ENCODE measurements at regions not wholly inside any gene's neighbourhood (a gene's known extent, or its start where the extent isn't known, plus 50 kb on each side); places are given as distances from the start of the nearest gene placed in this dataset.

DNA sequence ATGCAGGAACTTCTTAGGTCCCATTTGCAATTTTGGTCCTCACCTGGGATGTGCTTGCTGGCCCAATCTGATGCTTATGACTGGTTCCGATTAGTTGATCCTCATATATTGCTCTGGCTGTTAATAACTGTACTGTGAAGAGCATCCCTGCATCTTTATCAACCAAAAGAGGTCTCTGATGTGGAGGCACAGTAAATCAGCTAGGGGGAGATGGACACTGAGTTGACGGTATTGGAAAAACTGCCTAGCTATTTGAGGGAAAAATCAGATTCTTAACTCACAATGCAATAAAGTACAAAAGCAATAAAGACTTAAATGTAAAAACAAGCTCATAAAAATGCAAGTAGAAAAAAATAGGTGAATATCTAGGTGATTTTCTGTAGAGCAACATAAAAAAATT, 188.0 kb upstream of the TCF4 start:
- Histone ChIP-seq H3K27me3 (ENCODE audit: control insufficient read depth, insufficient read depth, low read length) (peaks cover 15% of the 10 kb centered on the region), H3K36me3 (replicated peaks; ENCODE audit: control insufficient read depth, insufficient read depth, low read length) (no peaks in the 10 kb centered on the region), H3K4me3 (ENCODE audit: insufficient read depth, low read depth, low read length) (no peak overlapping the region)
- no peak for DNase-seq

DNA sequence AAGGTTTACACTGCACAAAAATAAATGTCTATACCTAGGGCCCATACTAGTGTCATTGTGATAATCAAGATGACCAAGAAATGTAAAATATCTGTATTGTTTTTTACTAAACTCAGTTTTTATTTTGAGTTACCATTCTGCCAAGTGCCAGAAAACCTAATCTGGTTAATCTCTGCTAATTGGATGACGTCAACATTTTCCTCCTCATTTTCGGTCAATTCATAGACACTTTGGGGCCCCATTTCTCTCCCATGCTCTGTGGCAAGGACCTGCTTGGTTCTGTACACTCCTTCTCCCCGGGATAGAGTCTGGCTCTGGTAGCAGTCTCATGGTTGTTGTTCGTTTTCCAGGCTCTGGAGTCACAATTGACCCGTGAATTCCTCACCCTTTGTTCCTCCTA, 186.5 kb upstream of the TCF4 start:
- no peak for DNase-seq
- Histone ChIP-seq H3K4me3 (ENCODE audit: insufficient read depth, low read depth, low read length) (no peak overlapping the region), H3K36me3 (replicated peaks; ENCODE audit: control insufficient read depth, insufficient read depth, low read length) (no peaks in the 10 kb centered on the region), H3K27me3 (ENCODE audit: control insufficient read depth, insufficient read depth, low read length) (peaks cover 4% of the 10 kb centered on the region)

DNA sequence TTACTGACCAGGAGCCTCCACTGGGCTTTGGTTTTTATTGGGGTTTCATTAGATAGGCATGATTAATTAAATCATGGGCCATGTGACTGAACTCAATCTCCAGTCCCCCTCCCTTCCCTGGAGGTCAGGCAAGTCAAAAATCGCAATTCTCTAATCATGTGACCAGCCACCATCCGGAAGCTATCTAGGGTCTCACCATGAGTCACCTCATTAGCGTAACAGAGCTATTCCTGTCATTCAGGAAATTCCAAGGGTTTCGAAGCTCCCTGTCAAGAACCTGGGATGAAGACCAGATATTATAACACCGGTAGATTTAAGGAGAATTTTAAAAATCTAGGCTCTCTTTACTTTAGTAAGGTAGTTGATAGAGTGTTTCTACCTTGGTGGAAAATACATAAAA, 180.3 kb upstream of the TCF4 start:
- Histone ChIP-seq H3K36me3 (replicated peaks; ENCODE audit: control insufficient read depth, insufficient read depth, low read length) (no peaks in the 10 kb centered on the region), H3K27me3 (ENCODE audit: control insufficient read depth, insufficient read depth, low read length) (no peaks in the 10 kb centered on the region), H3K4me3 (ENCODE audit: insufficient read depth, low read depth, low read length) (no peak overlapping the region)
- peak; percentile 30 for DNase-seq

DNA sequence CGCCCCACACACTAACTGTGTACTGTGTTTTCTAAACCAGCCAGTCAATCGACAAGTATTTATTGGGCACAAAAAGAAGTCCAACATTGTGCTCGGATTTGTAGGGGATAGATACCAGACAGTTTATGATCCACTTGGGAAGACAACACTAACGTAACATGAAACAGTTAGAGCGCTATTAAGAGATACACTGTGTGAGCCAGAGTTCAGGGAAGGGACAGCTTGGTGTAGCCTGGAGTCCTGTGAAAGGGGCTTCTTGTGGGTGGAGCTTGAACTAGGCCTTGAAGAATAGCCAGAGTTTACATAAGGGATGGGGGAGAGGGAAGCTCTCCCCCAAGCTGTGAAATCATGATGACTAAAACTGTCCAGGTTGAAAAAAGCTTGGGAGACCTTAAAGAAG, 176.4 kb upstream of the TCF4 start:
- no peaks in the 10 kb centered on the region for H3K36me3 ChIP-seq (replicated peaks; ENCODE audit: control insufficient read depth, insufficient read depth, low read length)
- H3K4me3 ChIP-seq (ENCODE audit: insufficient read depth, low read depth, low read length): no peak overlapping the region
- no peaks in the 10 kb centered on the region for H3K27me3 ChIP-seq (ENCODE audit: control insufficient read depth, insufficient read depth, low read length)
- no peak for DNase-seq

DNA sequence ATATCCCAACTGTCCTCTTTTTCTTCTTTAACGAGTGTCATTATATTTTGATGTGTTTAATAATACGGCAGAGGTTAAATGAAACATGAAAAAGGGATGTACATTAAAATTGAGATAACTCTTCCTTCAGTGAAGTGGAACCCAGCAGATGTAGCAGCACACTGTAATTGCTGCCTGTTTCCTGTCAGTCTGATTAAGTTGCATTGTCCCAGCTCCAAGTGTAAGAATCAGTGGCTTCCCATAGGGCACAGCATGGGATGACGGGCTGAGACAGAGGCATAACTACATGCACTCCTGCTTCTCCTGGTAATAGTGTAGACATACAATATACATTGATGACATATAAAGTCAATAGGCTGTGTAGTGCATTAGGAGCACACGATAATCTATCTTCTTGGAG, 175.8 kb upstream of the TCF4 start:
- Histone ChIP-seq H3K27me3 (ENCODE audit: control insufficient read depth, insufficient read depth, low read length) (no peaks in the 10 kb centered on the region), H3K4me3 (ENCODE audit: insufficient read depth, low read depth, low read length) (no peak overlapping the region), H3K36me3 (replicated peaks; ENCODE audit: control insufficient read depth, insufficient read depth, low read length) (no peaks in the 10 kb centered on the region)
- no peak for DNase-seq

DNA sequence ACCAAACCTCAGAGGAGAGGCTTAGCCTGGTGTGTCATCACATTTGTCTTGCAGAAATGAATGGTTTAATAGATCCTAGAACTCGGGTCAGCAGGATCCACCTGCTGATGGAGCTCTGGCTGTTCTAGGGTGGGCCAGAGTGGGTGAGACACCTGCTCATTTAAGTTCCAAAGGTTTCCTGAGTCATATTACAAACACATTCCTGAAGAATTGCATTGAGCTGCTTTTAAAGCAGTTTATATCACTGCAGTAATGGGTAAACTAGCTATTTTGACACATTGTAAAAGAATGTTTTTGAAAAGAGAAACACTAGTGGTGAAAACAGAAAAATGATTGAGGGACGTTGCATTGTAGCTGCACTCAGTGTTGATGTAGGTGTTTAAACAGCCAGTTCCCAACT, 175.3 kb upstream of the TCF4 start:
- no peaks in the 10 kb centered on the region for H3K27me3 ChIP-seq (ENCODE audit: control insufficient read depth, insufficient read depth, low read length)
- DNase-seq: no peak
- H3K36me3 ChIP-seq (replicated peaks; ENCODE audit: control insufficient read depth, insufficient read depth, low read length): no peaks in the 10 kb centered on the region
- H3K4me3 ChIP-seq (ENCODE audit: insufficient read depth, low read depth, low read length): no peak overlapping the region

DNA sequence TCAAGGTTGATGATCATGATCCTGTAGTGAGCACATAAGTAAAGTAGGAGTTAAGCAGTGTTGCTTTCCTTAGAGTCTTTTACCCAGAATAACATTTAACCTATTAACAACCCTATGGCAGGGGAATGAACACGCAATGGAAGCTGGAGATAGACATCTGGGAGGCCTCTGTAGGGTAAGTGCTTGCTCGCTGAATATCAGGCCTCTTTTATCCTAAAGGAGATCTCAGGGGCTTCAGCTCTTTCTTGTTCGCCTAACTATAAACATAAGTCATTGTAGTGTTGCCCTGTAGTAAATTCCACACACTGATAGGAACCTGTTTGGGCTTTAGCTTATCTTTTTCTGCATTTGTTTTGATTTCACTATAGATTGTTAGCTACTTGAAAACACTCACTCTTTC, 174.4 kb upstream of the TCF4 start:
- H3K36me3 ChIP-seq (replicated peaks; ENCODE audit: control insufficient read depth, insufficient read depth, low read length): no peaks in the 10 kb centered on the region
- H3K27me3 ChIP-seq (ENCODE audit: control insufficient read depth, insufficient read depth, low read length): no peaks in the 10 kb centered on the region
- no peak overlapping the region for H3K4me3 ChIP-seq (ENCODE audit: insufficient read depth, low read depth, low read length)
- DNase-seq: no peak

DNA sequence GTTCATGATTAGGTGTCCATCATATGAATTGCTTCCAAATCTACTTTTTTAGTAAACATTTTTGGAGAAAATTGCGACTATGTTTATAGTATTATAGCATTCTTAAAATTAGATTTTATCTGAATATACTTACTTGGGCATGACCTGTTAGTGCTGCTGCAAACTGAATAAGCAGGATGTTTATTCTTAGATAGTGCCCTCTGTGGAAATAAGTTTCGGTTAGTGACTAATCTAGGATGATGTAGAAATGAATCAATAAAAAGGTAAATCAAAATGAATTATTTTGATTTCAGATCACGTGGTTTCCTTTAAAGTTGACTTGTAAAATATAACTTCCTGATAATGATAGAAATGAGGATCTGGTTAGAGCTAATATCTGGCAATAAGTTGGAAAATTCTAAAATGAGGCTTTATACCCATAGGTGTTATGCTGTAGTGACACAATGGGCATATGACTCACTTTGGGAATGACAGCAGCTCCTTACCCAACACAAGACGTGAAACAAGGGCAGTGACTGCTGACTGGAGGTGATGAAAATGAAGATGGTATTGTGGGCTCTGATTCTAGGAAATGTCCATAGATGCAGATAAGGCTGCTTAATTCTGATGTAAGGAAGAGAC, 165.8 kb upstream of the TCF4 start:
- Histone ChIP-seq H3K4me3 (ENCODE audit: insufficient read depth, low read depth, low read length) (no peak overlapping the region), H3K27me3 (ENCODE audit: control insufficient read depth, insufficient read depth, low read length) (no peaks in the 10 kb centered on the region), H3K36me3 (replicated peaks; ENCODE audit: control insufficient read depth, insufficient read depth, low read length) (no peaks in the 10 kb centered on the region)
- DNase-seq: no peak

DNA sequence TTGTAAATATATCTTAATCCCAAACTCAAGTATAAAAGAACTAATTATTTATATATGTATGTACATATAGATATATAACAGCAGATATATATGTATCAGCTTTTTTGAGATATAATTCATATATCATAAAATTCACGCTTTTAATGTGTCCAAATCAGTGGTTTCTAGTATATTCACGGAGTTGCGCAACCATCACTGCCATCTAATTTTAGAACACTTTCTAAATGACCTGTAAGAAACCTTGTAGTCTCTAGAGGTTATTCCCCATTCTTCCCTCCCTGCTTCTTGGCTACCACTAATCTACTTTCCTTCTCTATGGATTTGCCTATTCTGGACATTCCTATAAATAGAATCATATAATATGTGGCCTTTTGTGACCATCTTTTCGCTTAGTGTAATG, 163.5 kb upstream of the TCF4 start:
- no peak overlapping the region for H3K4me3 ChIP-seq (ENCODE audit: insufficient read depth, low read depth, low read length)
- no peak for DNase-seq
- no peaks in the 10 kb centered on the region for H3K36me3 ChIP-seq (replicated peaks; ENCODE audit: control insufficient read depth, insufficient read depth, low read length)
- H3K27me3 ChIP-seq (ENCODE audit: control insufficient read depth, insufficient read depth, low read length): no peaks in the 10 kb centered on the region

DNA sequence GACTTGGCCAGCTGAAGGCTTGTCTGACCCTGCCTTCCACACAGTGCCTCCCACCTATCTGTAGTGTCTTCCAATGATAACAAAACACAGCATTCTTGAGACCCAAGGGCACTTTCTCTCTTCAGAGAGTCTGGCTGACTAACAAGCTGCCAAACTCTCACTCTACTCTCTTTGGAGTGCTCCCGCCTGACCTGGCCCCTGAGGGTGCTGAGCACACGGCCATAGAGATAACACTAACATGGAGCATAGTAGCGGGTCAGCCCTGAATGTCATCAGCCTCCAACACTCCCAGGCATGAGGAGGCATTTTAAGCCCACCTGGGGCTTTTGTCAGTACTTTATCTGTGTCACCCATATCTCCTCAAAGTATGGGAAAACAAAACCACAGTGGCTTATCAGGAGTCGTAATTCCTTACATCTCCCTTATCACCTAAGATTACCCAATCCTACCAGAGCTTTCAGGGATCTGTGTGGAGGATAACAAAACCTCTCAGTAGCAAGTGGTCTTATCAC, 160.3 kb upstream of the TCF4 start:
- DNase-seq: no peak
- H3K27me3 ChIP-seq (ENCODE audit: control insufficient read depth, insufficient read depth, low read length): no peaks in the 10 kb centered on the region
- no peak overlapping the region for H3K4me3 ChIP-seq (ENCODE audit: insufficient read depth, low read depth, low read length)
- no peaks in the 10 kb centered on the region for H3K36me3 ChIP-seq (replicated peaks; ENCODE audit: control insufficient read depth, insufficient read depth, low read length)

DNA sequence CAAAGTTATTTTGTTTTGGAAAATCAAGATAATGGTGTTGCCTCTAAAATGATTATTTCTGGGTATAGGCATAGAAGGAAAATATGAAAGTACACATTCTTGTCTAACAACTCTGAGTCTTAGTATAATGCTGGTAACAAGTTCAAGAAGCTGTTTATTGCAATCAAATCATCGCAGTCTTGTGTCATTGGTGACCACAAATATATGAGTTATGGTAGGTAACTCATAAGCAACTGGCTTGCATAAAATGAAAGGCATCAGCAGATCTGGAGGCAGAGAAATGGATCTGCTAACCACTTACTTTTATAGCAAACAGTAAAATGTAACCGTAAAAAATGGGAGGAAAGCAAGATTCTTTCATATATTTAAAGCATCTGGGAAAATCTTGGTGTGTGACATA, 156.2 kb upstream of the TCF4 start:
- DNase-seq: no peak
- Histone ChIP-seq H3K4me3 (ENCODE audit: insufficient read depth, low read depth, low read length) (no peak overlapping the region), H3K27me3 (ENCODE audit: control insufficient read depth, insufficient read depth, low read length) (no peaks in the 10 kb centered on the region), H3K36me3 (replicated peaks; ENCODE audit: control insufficient read depth, insufficient read depth, low read length) (no peaks in the 10 kb centered on the region)

DNA sequence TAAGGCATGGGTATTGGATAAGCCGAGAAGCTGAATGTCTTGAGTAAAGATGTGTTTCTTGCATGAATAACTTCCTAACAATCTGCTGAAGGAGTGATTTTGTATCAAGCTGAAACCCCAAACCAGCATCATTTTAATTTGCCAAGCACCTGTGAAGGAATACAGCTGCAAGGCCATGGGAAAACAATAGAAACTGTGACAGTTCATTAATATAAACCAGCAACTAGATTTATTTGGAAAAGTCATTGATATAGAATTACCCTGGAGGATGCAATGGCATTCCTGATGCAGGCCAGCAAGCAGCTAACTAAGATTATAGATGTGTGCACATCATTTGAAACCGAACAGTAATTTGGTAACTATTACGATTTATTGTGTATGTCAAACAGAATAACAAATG, 155.7 kb upstream of the TCF4 start:
- H3K27me3 ChIP-seq (ENCODE audit: control insufficient read depth, insufficient read depth, low read length): no peaks in the 10 kb centered on the region
- no peak overlapping the region for H3K4me3 ChIP-seq (ENCODE audit: insufficient read depth, low read depth, low read length)
- H3K36me3 ChIP-seq (replicated peaks; ENCODE audit: control insufficient read depth, insufficient read depth, low read length): no peaks in the 10 kb centered on the region
- DNase-seq: no peak

DNA sequence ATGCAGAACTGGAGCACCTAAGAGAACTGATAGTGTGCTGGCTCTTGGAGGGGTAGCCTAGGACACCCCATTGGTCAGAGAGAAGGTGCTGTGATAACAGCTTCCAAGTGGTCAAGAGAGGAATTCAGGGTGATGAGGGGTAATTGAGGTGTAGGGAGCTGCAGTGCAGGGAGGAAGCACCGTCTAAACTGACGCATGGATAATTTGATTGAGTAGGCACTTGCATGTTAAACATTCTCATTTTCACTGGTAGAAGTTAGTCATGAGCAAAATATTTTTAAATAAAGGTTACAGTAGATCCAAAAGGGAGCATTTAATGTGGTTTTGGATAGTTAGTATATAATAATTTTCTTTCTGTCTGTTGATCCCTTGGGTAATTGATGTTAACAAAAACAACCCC, 155.1 kb upstream of the TCF4 start:
- no peak for DNase-seq
- Histone ChIP-seq H3K36me3 (replicated peaks; ENCODE audit: control insufficient read depth, insufficient read depth, low read length) (no peaks in the 10 kb centered on the region), H3K27me3 (ENCODE audit: control insufficient read depth, insufficient read depth, low read length) (no peaks in the 10 kb centered on the region), H3K4me3 (ENCODE audit: insufficient read depth, low read depth, low read length) (no peak overlapping the region)

DNA sequence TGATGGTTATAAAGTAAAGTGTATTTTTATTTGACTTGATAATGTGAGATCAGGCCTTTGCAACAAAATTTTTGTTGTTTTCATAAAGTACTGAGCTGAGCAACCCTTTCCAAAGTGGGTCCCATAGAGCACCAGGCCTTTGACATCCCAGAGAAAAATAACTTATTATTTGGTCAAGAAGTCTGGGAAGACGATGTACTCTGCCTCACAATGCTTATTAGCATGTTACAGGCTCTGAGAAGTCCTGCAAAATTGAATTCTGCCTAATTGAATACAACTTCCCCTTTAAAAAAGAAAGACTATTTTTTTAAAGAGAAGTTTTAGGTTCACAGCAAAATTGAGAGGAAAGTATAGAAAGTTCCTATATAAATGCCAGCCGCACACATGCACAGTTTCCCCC, 151.5 kb upstream of the TCF4 start:
- Histone ChIP-seq H3K4me3 (ENCODE audit: insufficient read depth, low read depth, low read length) (no peak overlapping the region), H3K36me3 (replicated peaks; ENCODE audit: control insufficient read depth, insufficient read depth, low read length) (no peaks in the 10 kb centered on the region), H3K27me3 (ENCODE audit: control insufficient read depth, insufficient read depth, low read length) (no peaks in the 10 kb centered on the region)
- DNase-seq: no peak

DNA sequence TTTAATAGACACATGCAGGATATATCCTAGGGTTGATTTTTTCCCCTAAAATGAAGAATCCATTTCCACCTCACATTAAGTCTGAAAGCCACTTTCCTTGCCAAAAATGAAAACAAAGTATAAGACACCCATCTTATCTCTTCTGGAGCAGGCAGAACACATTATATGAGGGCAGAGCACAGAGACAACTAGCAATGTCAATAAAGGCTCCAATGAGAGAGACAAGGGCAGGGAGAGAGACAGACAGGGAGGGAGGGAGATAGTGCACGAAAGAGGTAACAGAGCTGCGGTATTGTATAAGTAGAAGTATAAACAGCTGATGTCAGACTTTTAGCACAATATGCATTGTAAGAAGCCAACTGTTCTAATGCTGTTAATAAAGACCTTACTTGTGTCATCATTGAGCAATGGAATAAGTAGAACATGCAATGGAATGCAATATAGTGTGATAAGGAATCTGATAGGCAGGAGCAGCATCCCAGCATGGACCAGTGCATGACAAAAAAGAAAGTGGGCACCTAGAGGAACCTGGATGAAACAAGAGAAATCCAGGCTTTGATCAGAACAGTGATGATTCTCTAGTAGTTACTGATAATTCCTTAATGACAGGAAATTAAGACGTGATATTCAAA, 150.6 kb upstream of the TCF4 start:
- H3K27me3 ChIP-seq (ENCODE audit: control insufficient read depth, insufficient read depth, low read length): no peaks in the 10 kb centered on the region
- no peak for DNase-seq
- no peaks in the 10 kb centered on the region for H3K36me3 ChIP-seq (replicated peaks; ENCODE audit: control insufficient read depth, insufficient read depth, low read length)
- no peak overlapping the region for H3K4me3 ChIP-seq (ENCODE audit: insufficient read depth, low read depth, low read length)

All from H7 (cell line).